C4-2B (cell line): ENCODE measurements at regions not wholly inside any gene's neighbourhood (a gene's known extent, or its start where the extent isn't known, plus 50 kb on each side); places are given as distances from the start of the nearest gene placed in this dataset.

ENCODE experiments used
- H3K27ac ChIP-seq: fragments of 450-650 bp; 2 replicates; pipeline ENCODE4 v1.5.1; 2017
- ZFX ChIP-seq: fragments of 450-650 bp; IDR thresholded peaks from 2 replicates; pipeline ENCODE4 v1.6.1; 2017
- TF ChIP-seq, protein P1 (sequence below): fragments of 450-650 bp; conservative IDR thresholded peaks from 2 replicates; pipeline ENCODE4 v1.5.1; 2017; ENCODE audit warnings: mild to moderate bottlenecking

DNA sequence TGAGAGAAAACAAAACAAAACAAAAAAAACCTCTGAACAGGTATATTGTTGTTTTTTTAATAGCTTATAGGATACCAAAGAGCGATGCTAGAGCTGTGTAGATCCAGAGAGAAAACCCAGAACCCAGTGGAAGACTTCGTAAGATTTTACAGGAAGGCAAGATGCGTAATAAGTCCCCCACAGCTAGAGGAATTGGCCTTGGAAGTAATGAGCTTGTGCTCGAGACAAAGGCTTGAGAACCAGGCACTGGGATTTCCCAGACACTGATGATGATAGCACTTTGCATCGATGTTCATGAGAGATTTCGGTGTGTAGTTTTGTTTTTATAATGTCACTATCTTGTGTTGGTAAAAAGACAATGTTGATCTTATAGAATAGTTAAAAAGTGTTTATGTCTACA, 821.5 kb upstream of the IGFBP3 start:
- no peak overlapping the region for H3K27ac ChIP-seq
- TF ChIP-seq ZFX: no peak
- TF ChIP-seq, protein P1, sequence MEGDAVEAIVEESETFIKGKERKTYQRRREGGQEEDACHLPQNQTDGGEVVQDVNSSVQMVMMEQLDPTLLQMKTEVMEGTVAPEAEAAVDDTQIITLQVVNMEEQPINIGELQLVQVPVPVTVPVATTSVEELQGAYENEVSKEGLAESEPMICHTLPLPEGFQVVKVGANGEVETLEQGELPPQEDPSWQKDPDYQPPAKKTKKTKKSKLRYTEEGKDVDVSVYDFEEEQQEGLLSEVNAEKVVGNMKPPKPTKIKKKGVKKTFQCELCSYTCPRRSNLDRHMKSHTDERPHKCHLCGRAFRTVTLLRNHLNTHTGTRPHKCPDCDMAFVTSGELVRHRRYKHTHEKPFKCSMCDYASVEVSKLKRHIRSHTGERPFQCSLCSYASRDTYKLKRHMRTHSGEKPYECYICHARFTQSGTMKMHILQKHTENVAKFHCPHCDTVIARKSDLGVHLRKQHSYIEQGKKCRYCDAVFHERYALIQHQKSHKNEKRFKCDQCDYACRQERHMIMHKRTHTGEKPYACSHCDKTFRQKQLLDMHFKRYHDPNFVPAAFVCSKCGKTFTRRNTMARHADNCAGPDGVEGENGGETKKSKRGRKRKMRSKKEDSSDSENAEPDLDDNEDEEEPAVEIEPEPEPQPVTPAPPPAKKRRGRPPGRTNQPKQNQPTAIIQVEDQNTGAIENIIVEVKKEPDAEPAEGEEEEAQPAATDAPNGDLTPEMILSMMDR: no peak

DNA sequence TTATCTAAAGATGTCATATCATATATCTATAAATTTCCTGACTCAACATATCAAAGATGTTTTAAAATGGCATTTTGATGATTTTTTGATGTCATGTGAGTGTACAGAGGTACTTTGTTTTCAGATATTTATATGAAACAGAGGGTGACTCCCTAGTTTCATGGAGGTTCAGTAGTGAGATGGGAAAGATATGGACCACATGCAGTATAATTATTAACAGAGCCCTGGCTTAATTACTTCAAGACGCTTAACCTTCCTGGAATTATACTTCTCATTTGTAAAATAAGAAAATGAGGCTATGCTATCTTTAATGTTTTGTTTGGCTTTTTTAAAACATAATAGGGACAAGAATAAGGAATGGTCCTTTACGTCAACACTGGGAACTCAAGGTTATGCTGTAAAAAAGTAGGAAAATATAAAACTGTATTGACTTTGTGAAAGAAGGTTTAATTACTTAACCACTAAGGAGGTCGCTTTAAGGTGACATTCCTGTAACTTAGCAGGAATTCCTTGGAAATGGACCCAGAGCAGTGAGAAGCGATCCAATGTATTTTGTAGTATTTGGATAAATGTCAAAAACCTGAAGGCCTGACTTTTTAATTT, 821.0 kb upstream of the IGFBP3 start:
- no peak overlapping the region for H3K27ac ChIP-seq
- no peak for TF ChIP-seq ZFX
- TF ChIP-seq, protein P1: no peak

DNA sequence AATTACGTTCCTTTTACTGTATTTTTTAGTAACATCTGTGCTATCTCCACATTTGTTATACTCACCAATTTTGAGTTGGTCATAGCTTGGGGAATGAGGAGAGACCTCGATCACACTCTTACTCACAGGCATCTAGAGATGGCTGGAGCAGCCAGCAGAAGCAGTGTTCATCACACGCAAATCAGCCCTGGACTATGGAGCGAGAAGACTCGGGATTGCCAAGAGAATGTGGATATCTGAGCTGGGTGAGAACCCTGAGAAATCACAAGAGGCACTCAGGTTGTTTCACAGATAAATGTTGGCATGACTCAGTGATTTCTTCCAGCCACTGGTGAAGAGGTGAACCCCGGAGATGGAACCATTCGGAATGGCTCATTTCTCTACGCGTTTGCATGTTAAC, 820.1 kb upstream of the IGFBP3 start:
- TF ChIP-seq, protein P1: no peak
- TF ChIP-seq ZFX: no peak
- no peak overlapping the region for H3K27ac ChIP-seq

GRCh38 chr7:46739518-46740234, 818.6 kb upstream of the IGFBP3 start:
- TF ChIP-seq, protein P1: no peak
- no peak for TF ChIP-seq ZFX
- no peak overlapping the region for H3K27ac ChIP-seq

DNA sequence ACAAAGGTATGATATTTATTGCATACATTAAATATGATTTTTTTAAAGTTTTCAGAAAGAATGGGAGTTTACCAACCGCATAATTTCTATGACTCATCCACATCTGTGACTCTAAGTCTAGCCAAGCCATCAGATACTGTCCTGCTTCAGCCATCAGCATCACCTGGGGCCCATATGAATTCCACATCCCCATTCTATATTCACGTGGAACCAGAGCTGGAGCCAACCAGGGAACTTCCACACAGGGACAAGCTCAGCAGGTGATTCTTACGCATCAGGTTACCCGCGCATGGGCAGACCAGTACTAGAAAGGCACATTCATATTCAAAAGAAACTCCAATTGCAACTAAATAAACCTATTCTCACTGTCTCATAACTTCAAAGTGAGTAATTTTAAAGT, 817.7 kb upstream of the IGFBP3 start:
- no peak overlapping the region for H3K27ac ChIP-seq
- TF ChIP-seq ZFX: no peak
- TF ChIP-seq, protein P1: no peak

DNA sequence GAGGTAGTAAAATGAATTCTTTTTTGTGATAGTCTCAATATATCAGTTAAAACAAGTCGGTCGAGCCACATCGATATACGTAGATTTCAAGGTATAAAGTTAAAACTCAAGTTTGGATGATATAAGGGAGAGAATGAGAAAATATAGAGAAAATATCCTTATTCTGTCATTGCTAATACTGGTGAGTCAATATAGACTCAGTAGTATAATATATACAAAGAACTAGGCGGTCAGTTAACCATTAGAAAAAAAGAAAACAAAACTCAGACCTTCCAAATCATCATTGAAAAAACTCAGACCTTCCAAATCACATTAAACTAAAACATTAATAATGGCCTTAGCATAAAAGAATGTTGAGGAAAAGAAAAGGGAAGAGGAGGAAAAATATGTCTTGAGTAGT, 817.1 kb upstream of the IGFBP3 start:
- no peak overlapping the region for H3K27ac ChIP-seq
- TF ChIP-seq ZFX: no peak
- TF ChIP-seq, protein P1: no peak

DNA sequence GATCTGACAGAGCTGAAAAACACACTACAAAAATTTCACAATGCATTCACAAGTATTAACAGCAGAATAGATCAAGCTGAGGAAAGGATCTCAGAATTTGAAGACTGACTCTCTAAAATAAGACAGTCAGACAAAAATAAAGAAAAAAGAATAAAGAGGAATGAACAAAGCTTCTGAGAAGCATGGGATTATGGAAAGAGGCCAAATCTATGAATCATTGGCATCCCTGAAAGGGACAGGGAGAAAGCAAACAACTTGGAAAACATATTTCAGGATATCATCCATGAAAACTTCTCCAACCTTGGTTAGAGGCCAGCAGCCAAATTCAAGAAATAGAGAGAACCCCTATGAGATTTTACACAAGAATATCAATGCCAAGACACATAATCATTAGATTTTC, 804.8 kb upstream of the IGFBP3 start:
- no peak overlapping the region for H3K27ac ChIP-seq
- no peak for TF ChIP-seq ZFX
- TF ChIP-seq, protein P1: no peak
